GM23248 (cell line): ENCODE measurements at regions not wholly inside any gene's neighbourhood (a gene's known extent, or its start where the extent isn't known, plus 50 kb on each side); places are given as distances from the start of the nearest gene placed in this dataset.

ENCODE experiments used
- EZH2 ChIP-seq: fragments of 200-600 bp; sonication (generic); IDR thresholded peaks from 2 replicates; pipeline ENCODE4 v1.6.1; 2018; ENCODE audit warnings: antibody characterized with exemption, mild to moderate bottlenecking; ENCODE audit not compliant: insufficient read depth, poor library complexity, severe bottlenecking
- EZH2phosphoT487 ChIP-seq: fragments of 200-600 bp; sonication (generic); IDR thresholded peaks from 2 replicates; pipeline ENCODE4 v1.6.1; 2018; ENCODE audit warnings: antibody characterized with exemption, moderate library complexity, mild to moderate bottlenecking, low read depth; ENCODE audit not compliant: insufficient read depth

- TF ChIP-seq EZH2phosphoT487, result no peak
- no peak for TF ChIP-seq EZH2
These were observed 224.0 kb upstream of the PDE3A start for GRCh38 chr12:20144341-20144740.
